GM21529 (cell line): ENCODE measurements at regions not wholly inside any gene's neighbourhood (a gene's known extent, or its start where the extent isn't known, plus 50 kb on each side); places are given as distances from the start of the nearest gene placed in this dataset.
"Not testable (repeated sequence)": the region's sequence is repeated elsewhere in the genome, so short reads cannot be mapped to it uniquely, and the experiment has no call there.

Experiments used
- ATAC-seq: cut with Tn5 transposase; IDR thresholded peaks from one replicate; pipeline ENCODE4 v1.9.1; 2021; ENCODE audit not compliant: unreplicated experiment

GRCh38 chrX:14352511-14352910 is 176.8 kb upstream of the GLRA2 start:
- no peak for ATAC-seq

DNA sequence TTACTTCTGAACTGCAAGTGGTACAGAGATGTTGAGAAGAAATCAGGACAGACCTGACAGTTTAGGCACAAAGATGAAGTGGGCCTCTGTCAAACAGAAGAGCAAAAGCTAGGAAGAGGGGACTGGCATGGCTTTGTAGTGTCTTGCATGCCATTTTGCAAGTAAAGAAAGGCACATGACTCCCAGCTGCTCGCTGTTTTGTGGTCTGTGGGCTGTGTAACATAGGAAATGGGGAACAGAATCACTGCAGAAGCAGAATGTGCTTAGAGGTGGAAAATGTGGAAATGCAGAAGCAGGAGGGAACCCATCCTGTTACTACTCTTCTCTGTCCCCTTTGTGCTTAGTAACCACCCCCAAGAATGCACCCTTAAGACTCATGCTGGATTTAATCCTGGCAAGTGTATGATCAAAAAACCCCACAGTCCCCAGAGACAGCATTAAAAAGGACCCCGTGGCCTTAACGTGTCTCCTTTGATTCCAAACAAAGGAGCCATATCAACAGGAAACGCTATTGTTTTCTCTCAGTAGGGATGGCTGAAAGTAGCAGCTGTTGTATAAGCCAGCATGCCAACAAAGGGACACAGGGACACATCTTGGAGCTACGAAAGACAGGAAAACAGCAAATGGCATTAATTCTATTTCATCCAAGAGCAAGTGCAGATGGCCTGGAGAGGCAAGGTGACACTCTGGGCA is 177.6 kb upstream of the GLRA2 start:
- ATAC-seq, result no peak

GRCh38 chrX:14347523-14347922 is 181.8 kb upstream of the GLRA2 start:
- no peak for ATAC-seq

- ATAC-seq, result no peak
Observed at GRCh38 chrX:14344172-14344940, 185.0 kb upstream of the GLRA2 start.

DNA sequence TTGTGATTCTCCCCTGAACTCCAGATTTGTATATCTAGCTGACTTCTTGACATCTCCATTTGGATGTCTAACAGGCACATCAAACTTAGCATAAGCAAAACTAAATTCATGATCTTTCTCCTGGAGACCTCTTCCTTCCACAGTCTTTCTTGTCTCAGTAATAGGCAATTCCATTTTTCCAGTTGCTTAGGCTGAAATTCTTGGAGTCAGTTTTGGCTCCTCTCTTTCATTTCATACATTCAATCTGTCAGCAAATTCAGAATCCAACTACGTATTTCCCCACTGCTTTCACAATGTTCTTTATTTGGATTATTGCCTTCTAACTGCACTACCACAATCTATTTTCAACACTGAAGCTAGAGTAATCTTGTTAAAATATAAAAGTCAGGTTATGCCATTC is 219.9 kb upstream of the GLRA2 start:
- ATAC-seq, result no peak

DNA sequence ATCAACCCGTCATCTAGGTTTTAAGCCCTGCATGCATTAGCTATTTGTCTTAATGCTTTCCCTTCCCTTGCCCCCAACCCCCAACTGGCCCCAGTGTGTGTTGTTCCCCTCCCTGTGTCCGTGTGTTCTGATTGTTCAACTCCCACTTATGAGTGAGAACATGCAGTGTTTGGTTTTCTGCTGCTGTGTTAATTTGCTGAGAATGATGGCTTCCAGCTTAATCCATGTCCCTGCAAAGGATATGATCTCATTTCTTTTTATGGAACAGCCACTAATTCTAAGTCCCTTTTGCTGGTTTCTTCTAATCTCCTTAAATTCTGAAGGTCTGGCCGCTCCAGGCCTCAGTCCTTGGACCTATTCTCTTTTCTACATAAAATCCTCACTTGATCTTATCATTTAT is 220.4 kb upstream of the GLRA2 start:
- not testable (repeated sequence) for ATAC-seq

DNA sequence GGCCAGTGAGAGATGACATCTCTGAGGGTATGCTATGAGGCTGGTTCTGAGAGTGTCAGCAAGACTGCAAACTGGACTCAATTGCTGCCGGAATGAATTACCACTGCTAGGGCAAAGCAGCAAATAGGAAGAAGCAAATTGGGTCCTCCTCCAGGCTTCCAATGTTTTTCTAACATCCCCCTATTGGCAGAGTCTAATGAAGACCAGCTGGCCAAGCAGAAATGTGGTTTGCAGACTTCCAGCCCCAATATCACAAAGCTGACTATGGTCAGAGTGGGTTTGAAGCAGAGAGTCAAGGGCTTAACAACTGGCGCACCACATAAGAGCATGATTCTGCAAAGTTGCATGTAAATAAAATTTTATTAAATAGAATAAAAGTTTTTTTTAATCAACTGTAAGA is 225.4 kb upstream of the GLRA2 start:
- ATAC-seq, result no peak

GRCh38 chrX:14302561-14302960 is 226.8 kb upstream of the GLRA2 start:
- not testable (repeated sequence) for ATAC-seq

- no peak for ATAC-seq
Observed at GRCh38 chrX:14300376-14300775, 229.0 kb upstream of the GLRA2 start.

GRCh38 chrX:14295426-14295825 is 233.9 kb upstream of the GLRA2 start:
- ATAC-seq, result no peak

- ATAC-seq, result no peak
Observed at GRCh38 chrX:14291666-14292500, 237.5 kb upstream of the GLRA2 start.

- no peak for ATAC-seq
Observed at GRCh38 chrX:14290335-14290734, 239.0 kb upstream of the GLRA2 start.

DNA sequence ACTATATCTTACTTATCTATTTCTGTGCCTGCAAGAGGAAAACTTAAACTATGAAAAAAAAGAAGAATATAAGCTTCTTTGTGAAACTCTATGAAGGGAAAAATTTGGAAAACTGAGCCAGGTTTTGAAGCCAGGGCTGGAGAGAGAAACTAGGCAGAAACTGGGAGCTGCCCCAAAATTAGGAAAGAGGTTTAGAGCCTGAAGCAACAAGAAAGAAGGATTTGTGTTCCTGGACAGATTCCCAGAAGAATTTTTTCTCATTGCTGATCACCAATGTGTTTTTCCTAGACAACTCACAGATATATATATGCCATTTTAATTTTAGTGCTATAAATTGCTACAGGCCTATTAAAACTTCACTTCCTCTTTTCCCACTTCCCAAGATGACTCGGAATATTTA is 245.0 kb upstream of the GEMIN8 start:
- ATAC-seq, result no peak

- no peak for ATAC-seq
Observed at GRCh38 chrX:14267216-14267615, 237.5 kb upstream of the GEMIN8 start.

- ATAC-seq, result no peak
Observed at GRCh38 chrX:14266705-14267104, 237.0 kb upstream of the GEMIN8 start.

- ATAC-seq, result no peak
Observed at GRCh38 chrX:14243823-14244222, 214.1 kb upstream of the GEMIN8 start.

DNA sequence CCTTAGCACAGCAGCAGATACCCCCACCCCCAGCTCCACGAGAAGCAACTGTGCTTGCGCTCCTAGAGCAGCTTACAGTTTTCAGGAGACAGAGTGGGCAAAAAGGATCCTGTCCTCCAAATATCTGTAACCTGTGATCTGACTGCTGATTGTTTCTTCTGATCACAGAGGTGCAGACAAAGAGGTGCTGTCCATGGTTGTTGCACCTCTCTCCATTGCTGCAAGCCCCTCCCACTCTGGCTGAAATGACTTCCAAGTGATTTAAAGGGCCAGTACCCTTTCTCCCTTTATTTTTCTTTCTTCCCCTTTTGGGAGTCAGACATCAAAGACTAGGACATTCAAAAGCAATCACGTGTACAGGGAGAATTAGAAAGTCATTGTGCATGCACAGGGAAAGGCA is 205.3 kb upstream of the GEMIN8 start:
- ATAC-seq, result no peak

DNA sequence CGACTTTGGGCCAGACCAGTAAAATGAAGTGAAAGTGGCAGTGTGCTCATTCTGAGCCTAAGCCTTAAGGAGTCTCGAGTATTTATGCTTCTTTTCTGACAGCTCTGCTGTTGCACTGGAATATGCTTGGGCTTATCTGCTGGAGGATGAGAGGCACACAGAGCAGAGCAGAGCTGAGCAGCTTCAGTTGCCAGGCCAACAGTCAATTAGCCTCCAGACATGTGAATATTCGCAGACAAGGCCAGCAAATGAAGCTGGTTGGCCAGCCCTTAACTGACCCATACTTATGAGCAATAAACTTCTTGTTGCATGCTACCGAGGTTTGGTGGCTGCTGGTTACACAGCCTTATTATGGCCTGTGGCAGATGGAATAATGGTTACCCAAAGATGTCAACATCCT is 203.0 kb upstream of the GEMIN8 start:
- no peak for ATAC-seq

GRCh38 chrX:14228611-14229010 is 198.9 kb upstream of the GEMIN8 start:
- no peak for ATAC-seq

GRCh38 chrX:14220386-14220944 is 190.8 kb upstream of the GEMIN8 start:
- ATAC-seq, result no peak

- ATAC-seq, result no peak
Observed at GRCh38 chrX:14209034-14209433, 179.3 kb upstream of the GEMIN8 start.
